Fibroblast of the aortic adventitia (primary cell): ENCODE measurements at regions not wholly inside any gene's neighbourhood (a gene's known extent, or its start where the extent isn't known, plus 50 kb on each side); places are given as distances from the start of the nearest gene placed in this dataset.

Source experiments
- DNase-seq: peaks from one replicate; pipeline ENCODE4 v3.0.0-alpha.2; 2010; ENCODE audit warnings: low read depth
- H3K4me3 ChIP-seq: 2 replicates; pipeline ENCODE4 v1.5.1; 2011; ENCODE audit warnings: low read depth, mild to moderate bottlenecking, control low read depth, low read length, moderate library complexity
- TF ChIP-seq, protein P1 (sequence below): IDR thresholded peaks from 2 replicates; pipeline ENCODE4 v1.5.1; 2011; ENCODE audit warnings: mild to moderate bottlenecking, low read length, control low read depth, inconsistent platforms; ENCODE audit not compliant: insufficient read depth

DNA sequence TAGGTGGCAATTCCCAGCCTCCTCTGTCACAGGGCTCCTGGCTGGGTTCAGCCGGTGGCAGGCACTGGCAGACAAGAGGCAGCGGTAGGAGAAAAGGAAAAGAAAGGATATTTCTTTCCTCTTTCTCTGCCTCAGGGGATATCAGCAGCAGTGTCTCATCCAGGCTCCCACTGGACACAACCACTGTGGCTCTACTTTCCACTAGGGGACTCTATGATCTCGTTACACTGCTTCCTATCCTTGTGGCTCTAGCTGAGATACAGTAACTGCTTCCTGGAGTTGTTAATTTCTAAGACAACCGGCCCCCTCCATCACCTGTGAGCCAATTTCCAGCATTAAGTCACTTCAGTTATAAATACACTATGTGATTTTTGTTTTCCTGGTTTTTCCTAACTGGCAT lies 102.0 kb upstream of the LRFN2 start:
- H3K4me3 ChIP-seq: no peak overlapping the region
- TF ChIP-seq, protein P1, sequence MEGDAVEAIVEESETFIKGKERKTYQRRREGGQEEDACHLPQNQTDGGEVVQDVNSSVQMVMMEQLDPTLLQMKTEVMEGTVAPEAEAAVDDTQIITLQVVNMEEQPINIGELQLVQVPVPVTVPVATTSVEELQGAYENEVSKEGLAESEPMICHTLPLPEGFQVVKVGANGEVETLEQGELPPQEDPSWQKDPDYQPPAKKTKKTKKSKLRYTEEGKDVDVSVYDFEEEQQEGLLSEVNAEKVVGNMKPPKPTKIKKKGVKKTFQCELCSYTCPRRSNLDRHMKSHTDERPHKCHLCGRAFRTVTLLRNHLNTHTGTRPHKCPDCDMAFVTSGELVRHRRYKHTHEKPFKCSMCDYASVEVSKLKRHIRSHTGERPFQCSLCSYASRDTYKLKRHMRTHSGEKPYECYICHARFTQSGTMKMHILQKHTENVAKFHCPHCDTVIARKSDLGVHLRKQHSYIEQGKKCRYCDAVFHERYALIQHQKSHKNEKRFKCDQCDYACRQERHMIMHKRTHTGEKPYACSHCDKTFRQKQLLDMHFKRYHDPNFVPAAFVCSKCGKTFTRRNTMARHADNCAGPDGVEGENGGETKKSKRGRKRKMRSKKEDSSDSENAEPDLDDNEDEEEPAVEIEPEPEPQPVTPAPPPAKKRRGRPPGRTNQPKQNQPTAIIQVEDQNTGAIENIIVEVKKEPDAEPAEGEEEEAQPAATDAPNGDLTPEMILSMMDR: no peak
- no peak for DNase-seq

GRCh38 chr6:40688214-40688761 lies 101.1 kb upstream of the LRFN2 start:
- H3K4me3 ChIP-seq: no peak overlapping the region
- DNase-seq: peak; percentile 27
- TF ChIP-seq, protein P1: no peak

DNA sequence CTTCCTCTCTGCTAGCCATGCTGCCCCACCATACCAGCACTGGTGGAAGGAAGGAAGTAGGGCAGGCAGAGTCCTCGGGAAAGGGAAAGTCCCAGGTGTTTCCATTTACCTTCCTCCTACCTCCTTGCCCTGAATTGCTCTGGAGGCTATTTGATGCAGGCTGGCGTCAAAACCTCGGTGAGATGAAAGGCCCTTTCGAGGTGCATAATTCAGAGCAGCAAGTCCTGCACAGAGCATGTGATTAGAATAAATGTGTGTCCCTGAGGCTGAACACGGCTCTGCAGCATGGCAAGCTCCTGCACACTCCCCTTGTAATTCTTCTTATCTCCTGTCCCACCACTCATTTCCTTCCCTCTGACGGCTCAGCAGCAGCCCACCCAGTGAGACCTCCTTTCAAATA lies 98.7 kb upstream of the LRFN2 start:
- H3K4me3 ChIP-seq: no peak overlapping the region
- TF ChIP-seq, protein P1: no peak
- DNase-seq: no peak

DNA sequence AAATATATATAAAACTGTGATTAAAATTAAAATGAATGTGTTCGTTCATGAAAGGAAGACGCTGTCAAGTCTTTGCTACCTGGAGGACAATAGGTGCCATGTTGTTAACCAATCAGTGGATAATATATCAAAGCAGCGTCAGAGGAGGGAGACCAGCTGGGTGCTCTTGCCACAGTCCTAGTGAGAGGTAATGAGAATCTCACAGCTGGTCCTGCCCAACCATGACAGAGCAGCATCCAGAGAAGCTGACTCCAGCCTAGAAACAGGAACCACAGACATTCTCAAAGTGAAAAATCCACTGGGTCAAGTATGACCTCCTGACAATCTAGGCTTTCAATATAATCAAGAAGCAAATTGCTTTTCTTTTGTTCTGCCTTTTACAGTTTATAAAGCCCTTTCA lies 94.5 kb upstream of the LRFN2 start:
- no peak for DNase-seq
- H3K4me3 ChIP-seq: no peak overlapping the region
- TF ChIP-seq, protein P1: no peak

GRCh38 chr6:40678941-40679340 lies 91.8 kb upstream of the LRFN2 start:
- DNase-seq: no peak
- TF ChIP-seq, protein P1: no peak
- no peak overlapping the region for H3K4me3 ChIP-seq

GRCh38 chr6:40674170-40674569 lies 87.0 kb upstream of the LRFN2 start:
- no peak for DNase-seq
- TF ChIP-seq, protein P1: no peak
- no peak overlapping the region for H3K4me3 ChIP-seq

DNA sequence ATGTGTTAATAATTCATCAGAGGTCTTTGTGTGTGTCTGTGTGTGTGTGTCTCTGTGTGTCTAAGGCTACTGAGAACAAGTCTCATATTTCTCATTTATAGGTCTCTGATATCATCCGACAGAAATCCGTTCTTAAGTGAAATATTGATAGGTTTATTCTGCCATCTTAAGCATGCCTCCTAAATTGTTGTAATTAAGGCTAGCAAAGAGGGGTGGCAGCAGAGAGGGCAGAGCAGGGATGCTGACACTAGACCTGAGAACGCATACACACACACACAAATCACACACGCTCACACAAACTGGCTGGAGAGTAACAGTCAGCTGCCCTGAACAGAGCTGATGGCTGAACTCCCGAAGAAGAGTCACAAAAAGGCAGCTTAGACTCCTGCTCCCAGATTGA lies 84.9 kb upstream of the LRFN2 start:
- TF ChIP-seq, protein P1: no peak
- H3K4me3 ChIP-seq: no peak overlapping the region
- no peak for DNase-seq
